ENCODE measurements at regions not wholly inside any gene's neighbourhood (a gene's known extent, or its start where the extent isn't known, plus 50 kb on each side); places are given as distances from the start of the nearest gene placed in this dataset.

GRCh38 chr6:12456343-12456742 lies 166.2 kb downstream of the EDN1 start:
- no peaks in the 10 kb centered on the region for H3K79me2 ChIP-seq (replicated peaks; ENCODE audit: insufficient read depth, low read length)
- H3K27ac ChIP-seq (ENCODE audit: low read length): no peak overlapping the region
- H4K20me1 ChIP-seq (ENCODE audit: insufficient read depth): no peaks in the 10 kb centered on the region
- H3K9me3 ChIP-seq (ENCODE audit: low read length): no peaks in the 10 kb centered on the region
- H3K36me3 ChIP-seq (ENCODE audit: insufficient read depth, low read length): no peaks in the 10 kb centered on the region
- H3K4me3 ChIP-seq (ENCODE audit: low read length): no peak overlapping the region
- TF ChIP-seq MXI1 (conservative IDR thresholded peaks at IDR 0.05; ENCODE audit: poor library complexity, severe bottlenecking) (no peak), POLR2AphosphoS5 (IDR thresholded peaks at IDR 0.05) (no peak), CTCF (IDR thresholded peaks at IDR 0.05; ENCODE audit: poor library complexity, severe bottlenecking) (no peak), EZH2 (IDR thresholded peaks at IDR 0.05; ENCODE audit: borderline replicate concordance, insufficient read depth, low read length, poor library complexity, severe bottlenecking) (no peak), TAF1 (IDR thresholded peaks at IDR 0.05; ENCODE audit: low read depth) (no peak), EP300 (conservative IDR thresholded peaks at IDR 0.05; ENCODE audit: poor library complexity, severe bottlenecking) (no peak), RAD21 (conservative IDR thresholded peaks at IDR 0.05) (no peak), SMC3 (conservative IDR thresholded peaks at IDR 0.05; ENCODE audit: poor library complexity) (no peak), REST (IDR thresholded peaks at IDR 0.05; ENCODE audit: borderline replicate concordance) (no peak)
- no peak overlapping the region for H2AFZ ChIP-seq (ENCODE audit: low read depth, low read length)
- no peaks in the 10 kb centered on the region for H3K9me2 ChIP-seq (ENCODE audit: insufficient read depth, low read length)
- no peak overlapping the region for H3K4me2 ChIP-seq (ENCODE audit: low read length)
- no peak overlapping the region for H3K9ac ChIP-seq (ENCODE audit: low read length)
- no peaks in the 10 kb centered on the region for H3F3A ChIP-seq (ENCODE audit: insufficient read depth, low read length, poor library complexity, severe bottlenecking)
- H3K27me3 ChIP-seq (ENCODE audit: insufficient read depth, low read depth, low read length): peaks cover 10% of the 10 kb centered on the region

GRCh38 chr6:12457094-12457493 lies 166.9 kb downstream of the EDN1 start:
- H3K36me3 ChIP-seq (ENCODE audit: insufficient read depth, low read length): no peaks in the 10 kb centered on the region
- H3K27me3 ChIP-seq (ENCODE audit: insufficient read depth, low read depth, low read length): peaks cover 10% of the 10 kb centered on the region
- H3K9ac ChIP-seq (ENCODE audit: low read length): no peak overlapping the region
- H3K79me2 ChIP-seq (replicated peaks; ENCODE audit: insufficient read depth, low read length): no peaks in the 10 kb centered on the region
- no peaks in the 10 kb centered on the region for H3F3A ChIP-seq (ENCODE audit: insufficient read depth, low read length, poor library complexity, severe bottlenecking)
- TF ChIP-seq REST (IDR thresholded peaks at IDR 0.05; ENCODE audit: borderline replicate concordance): no peak
- TF ChIP-seq POLR2AphosphoS5 (IDR thresholded peaks at IDR 0.05): no peak
- no peak for TF ChIP-seq EZH2 (IDR thresholded peaks at IDR 0.05; ENCODE audit: borderline replicate concordance, insufficient read depth, low read length, poor library complexity, severe bottlenecking)
- no peak for TF ChIP-seq SMC3 (conservative IDR thresholded peaks at IDR 0.05; ENCODE audit: poor library complexity)
- no peak for TF ChIP-seq MXI1 (conservative IDR thresholded peaks at IDR 0.05; ENCODE audit: poor library complexity, severe bottlenecking)
- TF ChIP-seq RAD21 (conservative IDR thresholded peaks at IDR 0.05): no peak
- TF ChIP-seq CTCF (IDR thresholded peaks at IDR 0.05; ENCODE audit: poor library complexity, severe bottlenecking): no peak
- no peak for TF ChIP-seq TAF1 (IDR thresholded peaks at IDR 0.05; ENCODE audit: low read depth)
- no peak for TF ChIP-seq EP300 (conservative IDR thresholded peaks at IDR 0.05; ENCODE audit: poor library complexity, severe bottlenecking)
- H3K4me3 ChIP-seq (ENCODE audit: low read length): no peak overlapping the region
- H3K9me3 ChIP-seq (ENCODE audit: low read length): no peaks in the 10 kb centered on the region
- no peak overlapping the region for H3K27ac ChIP-seq (ENCODE audit: low read length)
- no peak overlapping the region for H2AFZ ChIP-seq (ENCODE audit: low read depth, low read length)
- no peaks in the 10 kb centered on the region for H4K20me1 ChIP-seq (ENCODE audit: insufficient read depth)
- no peak overlapping the region for H3K4me2 ChIP-seq (ENCODE audit: low read length)
- H3K9me2 ChIP-seq (ENCODE audit: insufficient read depth, low read length): no peaks in the 10 kb centered on the region
